Head of caudate nucleus (tissue), 42 donors: ENCODE measurements at regions not wholly inside any gene's neighbourhood (a gene's known extent, or its start where the extent isn't known, plus 50 kb on each side); places are given as distances from the start of the nearest gene placed in this dataset.

Source experiments
- DNase-seq, 42 donors: peaks; one replicate each; pipeline versions ENCODE4 v3.0.0 to v3.0.0-alpha.2; 2020 to 2021; ENCODE audit warnings: mixed read lengths in 7 of 42
- intact Hi-C: fragments of 100-400 bp; cut with DNase I; formaldehyde crosslinking; loops from one replicate; pipeline ENCODE4 v1.15.0; 2022

DNA sequence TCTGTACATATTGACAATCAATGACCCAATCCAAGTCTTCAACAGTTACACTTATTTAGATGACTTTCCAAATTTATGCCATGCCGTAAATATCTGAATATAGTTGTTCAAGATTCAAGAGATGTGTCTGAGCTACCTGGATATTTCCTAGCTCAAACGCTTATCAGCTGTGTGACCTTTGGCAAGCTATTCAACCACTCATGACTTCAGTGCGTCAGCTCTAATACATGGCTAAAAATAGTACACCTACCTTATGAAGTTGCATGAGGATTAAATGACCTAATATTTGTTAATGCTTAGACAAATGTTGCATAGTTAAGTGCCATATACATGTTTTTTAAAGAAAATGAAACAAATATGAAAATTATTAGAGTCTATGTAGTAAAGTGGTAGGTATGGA, 704.1 kb downstream of the OLFM4 start:
- DNase-seq, result no peak
- intact Hi-C loops, result no loop called here

DNA sequence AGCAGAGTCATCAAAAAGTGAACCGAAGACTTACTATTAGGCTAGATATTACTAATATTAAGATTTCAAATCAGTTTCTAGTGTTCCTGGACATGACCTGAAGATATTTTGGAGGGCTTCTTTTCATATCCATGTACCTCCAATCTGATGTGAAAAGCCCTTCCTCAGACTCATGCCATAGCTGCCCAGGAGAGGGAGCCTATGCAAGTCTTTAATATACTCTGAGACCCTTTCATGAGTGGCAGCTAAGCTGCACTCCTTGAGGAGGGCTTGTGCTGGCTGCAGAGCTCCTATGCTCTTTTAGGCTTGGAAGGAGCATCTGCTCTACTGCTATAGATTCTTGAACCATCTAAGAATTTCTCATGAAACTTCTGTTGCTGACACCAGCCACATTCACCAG, 715.3 kb downstream of the OLFM4 start:
- DNase-seq, result no peak
- intact Hi-C loops, result no loop called here

DNA sequence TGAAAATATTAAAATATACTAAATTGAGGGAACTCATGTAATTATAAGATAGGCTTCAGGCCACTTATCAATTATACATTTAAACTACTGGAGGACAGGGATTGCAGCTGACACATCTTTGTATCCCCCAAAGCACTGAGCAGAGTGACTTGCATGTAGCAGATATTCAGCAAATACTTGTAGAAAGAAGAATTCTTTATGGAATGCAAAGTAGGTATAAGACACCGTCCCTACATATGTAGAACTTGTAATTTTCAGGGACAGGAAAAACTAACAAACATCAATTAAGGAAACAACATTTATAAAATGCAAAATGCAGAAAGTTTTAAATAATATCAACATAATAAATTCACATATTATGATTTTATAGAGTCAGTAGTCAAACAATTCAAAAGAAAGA, 719.2 kb downstream of the OLFM4 start:
- no peak for DNase-seq
- intact Hi-C loops, result no loop called here

DNA sequence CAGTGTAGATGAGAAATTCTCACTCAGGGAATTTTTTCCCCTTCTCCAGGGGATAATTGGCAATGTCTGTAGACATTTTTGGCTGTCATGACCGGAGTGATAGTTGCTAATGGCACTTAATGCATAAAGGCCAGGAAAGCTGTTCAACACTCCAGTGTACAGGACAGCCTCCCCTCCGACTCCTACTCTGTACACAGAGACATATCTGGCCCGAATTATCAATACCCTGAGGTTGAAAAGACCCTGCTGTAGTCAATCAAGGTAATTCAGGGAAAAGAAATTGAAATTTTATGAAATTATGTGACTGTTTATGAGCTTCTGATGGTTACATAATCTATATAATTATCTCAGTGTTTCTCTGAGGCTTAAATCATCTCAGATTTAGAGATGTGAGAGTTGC, 720.7 kb downstream of the OLFM4 start:
- intact Hi-C loops, result no loop called here

DNA sequence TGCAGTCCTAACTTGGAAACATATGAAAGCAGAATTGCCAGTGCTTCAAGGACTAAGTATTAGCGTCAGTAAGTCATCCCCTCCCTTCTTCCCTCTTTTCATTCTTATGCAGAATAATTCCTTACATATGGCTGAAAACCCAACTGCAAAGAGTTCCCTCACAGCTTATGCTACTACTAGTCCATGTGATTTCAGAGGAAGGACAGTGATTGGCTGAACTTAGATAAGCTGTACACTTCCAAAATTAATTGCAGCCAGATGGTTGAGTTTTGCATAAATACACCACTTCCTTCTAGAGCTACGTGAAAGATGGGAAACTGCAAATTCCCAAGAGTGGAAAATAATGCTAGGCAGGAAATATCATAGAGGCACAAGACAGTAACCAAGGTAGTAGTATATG, 730.4 kb downstream of the OLFM4 start:
- DNase-seq, result no peak
- intact Hi-C loops, result no loop called here

More for the DNA sequence above, 720.7 kb downstream of the OLFM4 start:
- DNase-seq, result no peak

DNA sequence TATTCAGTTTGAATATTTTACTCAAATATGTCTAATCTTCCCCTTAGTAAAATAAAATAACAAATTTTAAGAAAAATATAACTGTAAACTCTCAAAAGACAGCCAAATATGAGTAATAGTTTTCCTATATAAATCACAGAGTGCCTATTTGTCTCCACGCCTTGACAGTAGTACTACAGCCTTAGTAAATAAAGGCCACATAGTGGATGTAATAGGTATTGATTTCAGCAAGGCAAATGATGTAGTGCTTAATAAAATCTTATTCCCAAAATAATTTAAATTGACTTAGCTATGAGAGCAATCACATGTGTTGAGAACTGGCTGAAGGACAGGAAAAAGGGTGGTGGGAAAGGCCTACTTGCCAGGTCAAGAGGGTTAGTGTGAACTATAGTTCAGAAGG, 747.2 kb downstream of the OLFM4 start:
- no peak for DNase-seq
- intact Hi-C loops, result no loop called here

DNA sequence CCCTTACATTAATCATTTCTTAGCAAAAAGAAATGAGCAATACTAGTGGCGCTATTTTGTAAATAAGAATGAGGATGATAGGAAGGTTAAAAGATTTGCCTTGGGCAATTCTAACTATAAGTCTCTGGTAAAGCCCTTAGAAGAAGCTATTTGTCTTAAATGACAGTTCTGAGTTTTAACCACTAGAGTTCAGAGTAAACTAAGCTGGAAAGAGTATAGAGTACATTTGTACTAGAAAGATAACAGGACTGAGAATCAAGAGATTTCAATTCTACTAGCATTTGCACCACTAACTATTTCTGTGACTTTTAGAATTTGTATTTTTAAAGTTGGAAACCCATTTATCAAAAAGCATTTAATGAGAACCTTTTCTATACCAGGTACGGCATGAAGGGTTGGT, 750.3 kb downstream of the OLFM4 start:
- DNase-seq, result no peak
- intact Hi-C loops, result no loop called here

DNA sequence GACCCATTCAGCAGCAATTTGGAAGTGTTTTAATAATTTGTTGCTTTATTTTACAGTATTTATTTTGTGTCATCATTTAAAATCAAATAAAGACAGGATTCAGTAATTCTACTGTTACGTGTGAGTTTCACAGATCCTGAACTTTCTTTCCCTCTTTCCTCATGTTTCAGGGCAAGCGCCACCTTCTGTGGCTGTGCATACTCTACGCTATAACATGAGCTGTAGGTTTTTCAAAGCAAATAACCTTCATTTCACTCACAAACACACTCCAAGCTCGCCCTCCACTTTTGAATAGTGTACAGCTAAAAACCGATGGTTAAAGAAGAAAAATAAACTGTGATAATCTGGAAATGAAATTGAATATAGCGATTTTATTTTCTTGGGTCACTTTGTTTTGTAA, 753.3 kb downstream of the OLFM4 start:
- intact Hi-C loops, result loop anchor here (10.0 kb wide), 1 partner anchor 753 kb away; no protein-coding TSS in a partner anchor
- no peak for DNase-seq

DNA sequence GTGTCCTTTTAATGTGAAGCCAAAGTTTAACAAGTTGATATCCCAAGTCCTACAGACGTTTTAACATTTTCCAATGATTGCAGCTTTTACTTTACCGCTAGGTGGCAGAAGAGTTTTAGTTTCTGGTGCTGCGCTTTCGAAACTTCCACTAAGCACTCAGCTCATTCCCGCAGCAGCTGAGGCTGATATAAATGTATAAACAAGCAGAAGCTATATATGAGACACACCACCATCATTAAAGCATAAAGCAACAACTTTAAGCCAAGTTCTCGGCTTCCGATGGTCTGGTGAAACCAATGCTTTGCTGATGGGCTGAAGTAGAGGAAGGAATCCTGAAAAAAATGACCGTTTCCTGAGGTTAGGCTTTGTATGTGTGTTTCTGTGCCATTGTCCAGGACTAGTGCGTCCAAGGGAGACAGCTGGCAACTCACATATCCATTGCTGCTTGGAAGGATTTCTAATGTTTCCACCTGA, 753.9 kb downstream of the OLFM4 start:
- intact Hi-C loops, result loop anchor here (10.0 kb wide), 1 partner anchor 752 kb away; no protein-coding TSS in a partner anchor
- DNase-seq, result peak in 36 of 42 donors; percentile 4 to 79 (median 46)

DNA sequence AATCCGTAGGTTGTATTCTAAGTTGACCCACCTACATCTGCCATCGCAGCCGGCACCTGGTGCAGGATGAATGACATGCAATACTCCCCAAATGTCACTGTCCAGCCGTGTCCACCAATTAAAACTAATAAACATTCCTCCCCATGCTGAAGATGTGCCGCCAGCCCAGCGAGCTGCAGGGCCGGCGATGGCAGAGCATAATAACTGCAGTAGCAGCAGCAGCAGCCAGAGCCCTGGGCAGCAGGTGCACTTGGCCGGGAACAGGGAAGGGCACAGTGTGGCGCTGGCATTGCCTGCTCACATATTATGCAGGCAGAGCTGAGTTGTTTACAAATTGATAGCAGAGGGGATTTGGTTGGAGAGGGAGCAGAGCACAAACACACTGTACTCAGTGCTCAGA, 754.9 kb downstream of the OLFM4 start:
- DNase-seq, result peak in 23 of 42 donors; percentile 8 to 45 (median 19)
- intact Hi-C loops, result loop anchor here (10.0 kb wide), 1 partner anchor 751 kb away; no protein-coding TSS in a partner anchor

DNA sequence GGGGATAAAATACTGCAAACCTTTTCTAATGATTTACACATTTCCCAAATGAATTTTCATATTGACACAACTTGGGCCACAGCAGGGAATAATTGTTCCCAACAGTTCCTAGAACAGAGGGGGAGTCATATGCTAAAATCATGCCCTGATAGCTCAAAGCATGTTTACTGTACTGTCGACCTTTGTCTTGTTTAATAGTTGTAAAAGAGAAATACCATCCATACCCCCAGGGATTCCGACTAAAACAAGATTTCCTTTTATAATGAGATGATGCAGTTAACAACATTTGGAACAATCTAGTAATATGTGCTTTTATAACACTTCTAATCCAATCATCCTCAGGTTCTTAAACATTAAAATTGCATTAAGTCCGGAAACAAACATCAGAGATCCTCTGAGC, 759.7 kb downstream of the OLFM4 start:
- intact Hi-C loops, result loop anchor here (10.0 kb wide), 1 partner anchor 747 kb away; no protein-coding TSS in a partner anchor
- DNase-seq, result no peak

DNA sequence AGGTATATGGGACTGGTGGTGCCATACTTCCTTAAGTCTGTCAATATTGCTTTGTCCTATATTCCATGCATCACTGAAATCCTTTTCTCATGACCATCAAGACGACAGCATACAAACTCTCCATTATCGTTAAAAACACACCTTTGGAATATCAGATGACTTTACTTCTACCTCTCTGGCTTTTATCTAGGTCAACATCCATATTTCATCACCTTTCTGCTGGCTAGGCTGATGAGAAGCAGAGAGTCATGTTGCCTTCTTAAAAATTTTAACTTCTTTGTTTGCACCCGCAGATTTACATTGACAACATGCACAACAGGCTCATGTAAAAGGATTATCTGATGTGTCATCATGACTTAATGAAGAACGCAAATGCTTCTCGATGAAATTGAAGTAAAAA, 771.4 kb downstream of the OLFM4 start:
- DNase-seq, result no peak
- intact Hi-C loops, result no loop called here

DNA sequence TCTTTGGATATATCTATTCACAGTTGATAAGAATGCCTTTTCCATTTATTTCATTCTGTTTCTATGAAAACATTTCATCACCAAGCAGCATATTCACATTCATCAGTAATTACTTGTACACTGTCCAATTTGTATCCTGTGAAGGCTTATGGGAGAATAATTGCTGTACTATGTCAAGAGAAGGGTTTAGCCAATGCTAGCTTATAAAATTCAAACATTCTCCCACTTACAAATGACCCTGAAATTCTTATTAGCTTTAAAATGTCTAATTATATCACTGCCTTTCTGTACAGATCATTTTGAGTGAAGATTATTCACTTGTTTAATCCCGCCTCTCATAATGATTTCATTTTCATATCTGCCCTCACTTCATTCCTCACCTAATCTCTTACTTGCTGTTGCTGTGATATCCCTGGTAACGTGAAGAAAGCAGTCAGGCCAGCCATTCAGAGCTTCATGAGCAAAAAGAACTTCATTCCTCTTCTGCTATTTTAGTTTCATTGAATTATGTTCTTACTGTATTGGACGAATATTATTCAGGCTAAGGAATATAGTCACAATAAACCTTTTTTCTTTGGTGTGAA, 778.7 kb downstream of the OLFM4 start:
- DNase-seq, result no peak
- intact Hi-C loops, result no loop called here

DNA sequence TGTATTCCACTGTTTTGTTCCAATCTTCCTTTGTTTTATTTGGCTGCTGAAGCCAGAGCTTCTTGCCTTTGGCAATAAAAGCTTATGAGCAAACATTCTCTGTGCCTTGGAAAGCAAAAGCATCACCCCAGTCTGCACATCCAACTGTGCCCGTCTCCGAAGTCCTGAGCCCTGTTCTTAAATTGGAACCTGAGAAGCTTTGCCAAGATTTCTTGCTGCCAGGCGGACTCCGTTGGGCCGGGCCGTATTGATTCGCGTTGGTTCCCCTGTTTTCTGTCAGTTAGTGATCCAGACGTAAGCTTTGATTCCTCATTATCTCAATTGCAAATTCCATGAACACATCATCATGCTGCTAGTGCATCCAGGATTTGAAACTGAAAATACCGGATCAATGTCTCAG, 793.0 kb downstream of the OLFM4 start:
- intact Hi-C loops, result no loop called here
- DNase-seq, result peak in 18 of 42 donors; percentile 1 to 43 (median 10)

DNA sequence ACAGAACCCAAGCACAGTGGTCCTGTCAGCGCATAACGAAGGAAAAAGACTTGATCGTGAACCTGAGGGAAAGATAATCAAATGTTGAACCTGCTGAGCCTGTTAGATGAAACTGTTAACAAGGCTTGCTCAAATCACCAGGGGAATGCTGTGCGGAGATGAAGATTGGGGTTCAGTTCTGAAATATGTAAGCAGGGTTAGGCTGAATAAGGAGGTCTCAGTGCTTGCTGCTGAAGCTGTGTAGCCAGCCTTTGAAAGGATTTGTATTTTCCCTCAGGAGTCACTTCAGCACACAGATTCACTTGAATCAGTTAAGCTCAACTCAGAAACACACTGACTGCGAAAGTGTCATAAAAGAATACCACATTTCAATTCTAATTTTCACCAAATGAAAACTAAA, 793.5 kb downstream of the OLFM4 start:
- intact Hi-C loops, result no loop called here
- DNase-seq, result no peak

DNA sequence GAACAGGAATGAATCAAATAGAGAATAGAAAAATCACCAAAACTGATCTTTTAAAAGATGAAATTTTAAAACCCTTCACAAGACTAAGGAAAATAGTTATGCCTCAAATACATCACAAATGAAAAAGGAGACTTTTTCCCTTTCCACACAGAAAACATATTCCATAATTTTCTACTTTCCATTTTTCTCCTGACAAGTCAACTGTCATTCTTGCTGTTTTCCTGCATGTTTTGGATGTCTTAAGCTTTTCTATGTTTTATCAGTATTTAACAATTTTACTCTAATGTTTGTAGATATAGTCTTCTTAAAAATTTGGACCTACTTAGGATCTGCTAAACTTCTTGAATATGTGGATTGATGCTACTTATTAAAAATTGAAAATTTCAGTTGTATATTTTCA, 810.8 kb downstream of the OLFM4 start:
- DNase-seq, result no peak
- intact Hi-C loops, result no loop called here

DNA sequence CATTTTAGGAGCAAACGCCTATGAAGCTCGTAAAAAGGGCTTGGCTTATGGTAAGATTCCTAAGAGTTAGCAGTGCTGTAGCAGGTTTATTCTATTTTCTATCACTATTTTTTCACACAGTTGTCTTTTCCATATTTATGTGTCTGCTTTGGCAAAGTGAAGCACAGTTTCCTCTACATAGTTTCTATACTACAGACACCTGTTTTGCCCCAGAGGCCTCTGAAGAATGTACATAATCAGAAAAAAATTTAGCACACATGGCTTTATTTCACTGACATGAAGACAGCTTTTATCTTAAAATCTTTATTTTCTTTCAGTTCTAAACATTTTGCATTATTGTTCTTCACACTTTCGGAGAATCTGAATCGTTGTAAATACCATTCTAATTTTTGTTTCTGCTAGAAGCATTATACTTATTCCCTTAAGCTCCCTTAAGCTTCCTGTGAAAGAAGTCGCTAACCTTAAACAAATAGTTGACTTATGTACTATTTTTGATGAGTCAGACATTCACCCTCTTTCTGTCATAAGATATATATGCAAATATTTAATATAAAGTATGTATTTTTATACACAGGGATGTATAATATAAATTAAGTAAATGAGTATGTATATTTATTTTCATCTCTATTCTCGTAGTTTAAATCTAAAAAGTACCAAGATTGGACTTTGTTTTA, 816.0 kb downstream of the OLFM4 start:
- intact Hi-C loops, result no loop called here
- no peak for DNase-seq

DNA sequence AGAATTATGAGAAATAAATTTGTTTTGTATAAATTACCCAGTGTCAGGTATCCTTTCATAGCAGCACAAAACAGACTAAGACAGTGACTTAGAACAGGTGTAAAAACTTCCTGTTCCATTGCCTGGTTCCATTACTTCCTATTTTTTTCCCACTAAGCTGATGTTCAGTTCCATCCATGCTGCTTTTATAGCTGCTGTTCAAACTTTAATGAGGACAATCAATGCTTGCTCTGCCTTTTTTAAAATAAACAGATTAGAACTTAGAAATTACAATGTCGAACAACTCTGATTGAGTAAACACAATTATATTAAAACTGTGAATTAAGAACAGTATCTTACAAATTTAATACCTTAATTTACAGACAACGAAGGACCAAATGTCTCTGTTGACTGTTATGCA, 818.9 kb downstream of the OLFM4 start:
- DNase-seq, result no peak
- intact Hi-C loops, result no loop called here

DNA sequence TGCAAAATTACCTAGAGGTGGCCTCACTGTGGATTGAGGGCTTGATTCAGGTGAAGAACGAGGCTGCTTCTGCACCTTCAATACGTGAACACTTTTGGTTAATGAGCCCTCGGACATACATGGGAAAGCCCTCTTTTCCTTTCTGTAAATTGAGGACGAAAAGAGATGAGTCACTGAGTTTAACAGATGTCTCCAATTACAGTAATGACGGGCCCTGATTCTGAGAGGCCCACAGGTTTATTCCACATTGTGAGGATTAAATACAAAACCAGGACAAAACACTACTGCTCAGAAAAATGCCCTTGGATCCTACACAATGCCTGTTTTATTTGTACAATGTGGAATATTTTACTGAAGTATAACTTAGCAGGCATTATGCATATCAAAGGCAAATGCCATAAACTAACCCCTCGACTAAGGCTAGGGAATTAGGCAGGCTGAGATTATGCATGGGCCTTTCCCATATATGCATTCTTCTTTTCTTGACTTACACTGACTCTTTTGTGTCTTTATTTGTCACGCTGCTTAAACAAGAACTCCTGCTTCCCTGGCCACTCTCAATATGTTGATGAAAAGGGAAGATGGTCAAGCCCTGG, 819.9 kb downstream of the OLFM4 start:
- intact Hi-C loops, result no loop called here
- no peak for DNase-seq

DNA sequence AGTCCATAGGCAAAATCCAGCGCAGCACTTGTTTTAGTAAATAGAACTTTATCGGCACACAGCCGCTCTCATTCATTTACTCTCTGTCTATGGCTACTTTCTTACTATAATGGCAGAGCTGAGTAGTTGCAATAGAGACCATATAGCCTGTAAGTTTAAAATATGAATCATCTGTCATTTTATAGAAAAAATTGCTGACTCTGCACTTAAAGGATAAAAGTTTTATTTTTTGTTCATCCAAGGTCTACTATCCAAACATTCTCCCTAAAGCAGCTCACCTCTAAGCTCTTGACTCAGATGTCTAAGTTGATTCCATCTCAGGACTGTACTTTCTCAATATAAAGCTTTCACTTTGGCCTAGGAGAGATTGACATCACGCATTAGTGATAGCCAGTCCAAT, 825.7 kb downstream of the OLFM4 start:
- intact Hi-C loops, result no loop called here
- no peak for DNase-seq
